HepG2 (cell line): ENCODE measurements at regions not wholly inside any gene's neighbourhood (a gene's known extent, or its start where the extent isn't known, plus 50 kb on each side); places are given as distances from the start of the nearest gene placed in this dataset.

ENCODE experiments used
- ATAC-seq: fragments of 200-7000 bp; cut with Tn5 transposase; 3 replicates; pipeline ENCODE4 v1.9.1; 2020; ENCODE audit warnings: mild to moderate bottlenecking, moderate library complexity
- BruUV-seq: library from RNA; stranded (reverse); fragments of 400-500 nt; replicated peaks from 2 replicates; lab custom pipeline; 2021; lab: Mats Ljungman, UMichigan
- CTCF ChIA-PET: fragments of 300-600 bp; formaldehyde crosslinking; extraction: SDS; loops from one replicate; lab custom pipeline; 2021; ENCODE audit warnings: low total read pairs, inconsistent platforms, low intra/inter-chr PET ratio; lab: Yijun Ruan, JAX
- POLR2A ChIA-PET: fragments of 350-600 bp; sonication (Branson Sonifier 250); formaldehyde crosslinking; loops from one replicate; lab custom pipeline; 2020; ENCODE audit warnings: antibody characterized with exemption, inconsistent platforms; lab: Yijun Ruan, JAX
- DNase-seq: peaks from one replicate; pipeline ENCODE4 v3.0.0-alpha.2; 2015; ENCODE audit warnings: low spot score
- FAIRE-seq: peaks from 3 replicates; lab custom pipeline; 2011; peaks lifted over from hg19 to GRCh38; lab: Jason Lieb, UNC
- H2AFZ ChIP-seq: one replicate; pipeline ENCODE4 v1.6.1; 2011; ENCODE audit warnings: low read length, inconsistent platforms
- H3K27ac ChIP-seq: fragments of 300-600 bp; 3 replicates; pipeline ENCODE4 v1.8.0; 2011; ENCODE audit warnings: mixed run types, mild to moderate bottlenecking, mixed read lengths, low read length, inconsistent platforms; ENCODE audit not compliant: insufficient read depth; ENCODE audit errors: extremely low read length
- H3K27me3 ChIP-seq, 2 experiments: fragments of 200-600 bp in 1 of 2; 2 replicates in 1 of 2; 3 replicates in 1 of 2; pipeline versions ENCODE4 v1.6.0 to v1.8.0; 2011; ENCODE audit warnings: low read length in 2 of 2, mild to moderate bottlenecking in 2 of 2, moderate library complexity in 2 of 2, inconsistent platforms in 1 of 2; ENCODE audit not compliant: insufficient read depth in 2 of 2, control insufficient read depth in 1 of 2
- H3K36me3 ChIP-seq, 2 experiments: fragments of 200-600 bp in 1 of 2; replicated peaks in 1 of 2; 2 replicates in 1 of 2; 3 replicates in 1 of 2; pipeline versions ENCODE4 v1.5.1 to v1.8.0; 2011; ENCODE audit warnings: low read length in 2 of 2, inconsistent platforms in 1 of 2; ENCODE audit not compliant: insufficient read depth in 2 of 2, control insufficient read depth in 1 of 2
- H3K4me1 ChIP-seq: 2 replicates; pipeline ENCODE4 v1.5.1; 2012; ENCODE audit warnings: low read length, inconsistent platforms; ENCODE audit not compliant: insufficient read depth
- H3K4me2 ChIP-seq: 2 replicates; pipeline ENCODE4 v1.6.0; 2011; ENCODE audit warnings: low read depth, low read length, inconsistent platforms
- H3K4me3 ChIP-seq, 3 experiments: fragments of 200-600 bp in 1 of 3; sonication (generic), shearing (Covaris generic) in 1 of 3; replicated peaks in 1 of 3; 2 replicates each; pipeline ENCODE4 v1.5.1; 2011 to 2016; ENCODE audit warnings: low read length in 3 of 3, inconsistent platforms in 2 of 3, low read depth in 2 of 3, mild to moderate bottlenecking in 2 of 3, control low read depth in 1 of 3, mixed read lengths in 1 of 3; ENCODE audit not compliant: insufficient read depth in 1 of 3
- H3K79me2 ChIP-seq: one replicate; pipeline ENCODE4 v1.6.1; 2011; ENCODE audit warnings: low read length, inconsistent platforms; ENCODE audit not compliant: insufficient read depth
- H3K9ac ChIP-seq: 2 replicates; pipeline ENCODE4 v1.6.0; 2011; ENCODE audit warnings: mild to moderate bottlenecking, low read depth, low read length, inconsistent platforms; ENCODE audit not compliant: insufficient read depth
- H3K9me3 ChIP-seq: 2 replicates; pipeline ENCODE4 v1.5.1; 2012; ENCODE audit warnings: mild to moderate bottlenecking, low read length
- H4K20me1 ChIP-seq: 2 replicates; pipeline ENCODE4 v1.6.0; 2011; ENCODE audit warnings: inconsistent platforms, mild to moderate bottlenecking, low read length, moderate library complexity; ENCODE audit not compliant: insufficient read depth
- MAFK ChIP-seq, 2 experiments: IDR thresholded peaks in 1 of 2; conservative IDR thresholded peaks in 1 of 2; 2 replicates each; pipeline ENCODE4 v1.6.1; 2011; ENCODE audit warnings: improper control_type of control experiment in 2 of 2, low read length in 2 of 2
- REXO4 ChIP-seq: sonication (generic); formaldehyde crosslinking; IDR thresholded peaks from 2 replicates; pipeline ENCODE4 v1.8.0; 2022; ENCODE audit warnings: missing genetic modification reagents, mild to moderate bottlenecking, borderline replicate concordance
- RFX3 ChIP-seq: IDR thresholded peaks from 2 replicates; pipeline ENCODE4 v1.6.1; 2016; ENCODE audit warnings: missing biosample characterization, missing genetic modification reagents
- STAT5B ChIP-seq: sonication (generic); formaldehyde crosslinking; IDR thresholded peaks from 2 replicates; pipeline ENCODE4 v1.4.0; 2020; ENCODE audit warnings: missing genetic modification reagents
- ZNF691 ChIP-seq: sonication (generic); formaldehyde crosslinking; IDR thresholded peaks from 2 replicates; pipeline ENCODE4 v1.4.0; 2020; ENCODE audit warnings: missing genetic modification reagents, low read depth, mild to moderate bottlenecking, borderline replicate concordance
- ZNF772 ChIP-seq: sonication (generic); formaldehyde crosslinking; IDR thresholded peaks from 2 replicates; pipeline ENCODE4 v1.5.0; 2020; ENCODE audit warnings: mild to moderate bottlenecking, missing genetic modification reagents
- WGBS: methylation state at CpG from one replicate; pipeline ENCODE4 v1.1.6; 2017; ENCODE audit warnings: low lambda C conversion rate; 5-methylcytosine and 5-hydroxymethylcytosine counted together
- in situ Hi-C: cut with HindIII; loops from 2 replicates; pipeline ENCODE4 v1.10.0; 2017; ENCODE audit warnings: low pct_unique_long_range_greater_than_20kb; ENCODE audit not compliant: extremely low pct_ligation_motif_present
- intact Hi-C: fragments of 100-400 bp; cut with micrococcal nuclease; formaldehyde crosslinking; loops from one replicate; pipeline ENCODE4 v1.10.0; 2022; ENCODE audit not compliant: unreplicated experiment

DNA sequence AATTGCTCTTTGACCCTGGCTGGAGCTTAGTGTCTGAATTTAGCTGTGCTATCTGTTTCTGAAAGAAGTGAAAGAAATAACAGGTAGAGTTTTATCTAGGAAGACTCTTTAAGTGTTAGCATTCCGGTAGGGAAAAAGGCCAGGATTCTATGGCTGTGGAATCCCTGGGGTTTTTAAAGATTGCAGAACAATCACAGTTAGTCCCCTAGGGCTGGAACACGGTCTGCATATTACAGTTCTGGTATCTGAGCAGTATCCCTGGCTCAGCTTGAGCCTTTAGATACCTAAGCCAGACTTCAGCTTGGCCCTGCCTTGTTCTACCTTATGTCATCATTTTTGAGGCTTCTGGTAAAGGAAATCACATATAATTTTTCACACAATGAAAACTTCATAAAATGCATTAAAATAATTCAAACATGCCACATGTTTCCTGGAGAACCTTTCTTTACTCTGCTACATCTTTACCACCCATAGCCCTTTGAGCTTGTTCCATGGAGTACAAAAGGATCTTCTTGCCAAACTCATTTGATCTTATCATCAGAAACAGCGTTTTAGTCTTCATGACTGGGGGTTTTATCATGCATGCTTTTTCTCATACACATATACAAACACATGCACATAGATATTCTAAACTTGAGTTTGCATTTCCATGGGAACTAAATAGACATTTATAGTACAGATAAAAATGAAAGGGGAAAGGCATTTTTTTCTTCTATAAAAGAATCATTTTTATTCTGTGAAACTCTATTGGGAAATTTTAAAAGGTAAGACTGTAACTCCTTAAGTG lies 410.8 kb downstream of the CETN3 start:
- ATAC-seq (no peak), DNase-seq (no peak), FAIRE-seq (no peak)
- POLR2A ChIA-PET: no interaction called here
- BruUV-seq: no TSS peak
- H3K36me3 ChIP-seq: no peaks in the 10 kb centered on the region
- 25% methylated on average over 2 of the region's 3 CpGs for WGBS
- no peaks in the 10 kb centered on the region for H4K20me1 ChIP-seq
- no peak overlapping the region for H3K4me2 ChIP-seq
- H3K27ac ChIP-seq: no peak overlapping the region
- H3K9me3 ChIP-seq: peaks cover 34% of the 10 kb centered on the region
- no peak overlapping the region for H3K4me3 ChIP-seq
- H3K4me1 ChIP-seq: no peaks in the 10 kb centered on the region
- H3K9ac ChIP-seq: no peak overlapping the region
- no peak for TF ChIP-seq ZNF772
- TF ChIP-seq MAFK (conservative IDR thresholded peaks at IDR 0.05 in 1 of 2, IDR thresholded peaks at IDR 0.05 in 1 of 2; ENCODE audit: low read length in 2 of 2): 0 out of 4 replicates have a peak, but pooled peaks of 1 of the 2 experiments have one; percentile 9
- intact Hi-C loops: no loop called here
- in situ Hi-C loops: no loop called here
- no peaks in the 10 kb centered on the region for H3K79me2 ChIP-seq
- H3K27me3 ChIP-seq: no peaks in the 10 kb centered on the region
- CTCF ChIA-PET: no interaction called here
- H2AFZ ChIP-seq: no peak overlapping the region

GRCh38 chr5:89996890-89997289 lies 412.7 kb downstream of the CETN3 start:
- no peak for FAIRE-seq
- in situ Hi-C loops: no loop called here
- Histone ChIP-seq H3K9ac (no peak overlapping the region), H3K27me3 (no peaks in the 10 kb centered on the region), H3K79me2 (no peaks in the 10 kb centered on the region), H2AFZ (no peak overlapping the region), H4K20me1 (no peaks in the 10 kb centered on the region), H3K4me1 (no peaks in the 10 kb centered on the region), H3K4me3 (no peak overlapping the region), H3K27ac (no peak overlapping the region), H3K4me2 (no peak overlapping the region), H3K9me3 (peaks cover 37% of the 10 kb centered on the region), H3K36me3 (no peaks in the 10 kb centered on the region)
- TF ChIP-seq RFX3 (CRISPR knock-in tag) (no peak), STAT5B (CRISPR knock-in tag) (no peak), REXO4 (no peak), ZNF691 (no peak)
- 32% methylated on average over 5 of the region's 5 CpGs for WGBS
- DNase-seq: no peak
- intact Hi-C loops: no loop called here
- ChIA-PET POLR2A (no interaction called here), CTCF (no interaction called here)
- ATAC-seq: no peak
- no TSS peak for BruUV-seq
